IPS-20b (cell line): ENCODE measurements at regions not wholly inside any gene's neighbourhood (a gene's known extent, or its start where the extent isn't known, plus 50 kb on each side); places are given as distances from the start of the nearest gene placed in this dataset.

Experiments used
- H3K27ac ChIP-seq: one replicate; pipeline ENCODE4 v1.5.1; 2013; ENCODE audit warnings: low read length
- H3K27me3 ChIP-seq: 2 replicates; pipeline ENCODE4 v1.6.1; 2013; ENCODE audit warnings: mild to moderate bottlenecking, low read length, inconsistent platforms; ENCODE audit not compliant: insufficient read depth
- H3K36me3 ChIP-seq: 2 replicates; pipeline ENCODE4 v1.6.1; 2013; ENCODE audit warnings: low read depth, mild to moderate bottlenecking, inconsistent platforms, low read length, moderate library complexity; ENCODE audit not compliant: insufficient read depth
- H3K4me1 ChIP-seq: 2 replicates; pipeline ENCODE4 v1.6.1; 2013; ENCODE audit warnings: mild to moderate bottlenecking, control low read depth, inconsistent platforms, low read length, moderate library complexity; ENCODE audit not compliant: insufficient read depth
- H3K4me3 ChIP-seq: 2 replicates; pipeline ENCODE4 v1.5.1; 2013; ENCODE audit warnings: mild to moderate bottlenecking, low read length, inconsistent platforms
- H3K9ac ChIP-seq: 2 replicates; pipeline ENCODE4 v1.6.1; 2013; ENCODE audit warnings: low read depth, mild to moderate bottlenecking, inconsistent platforms, low read length, moderate library complexity
- H3K9me3 ChIP-seq: 2 replicates; pipeline ENCODE4 v1.6.1; 2013; ENCODE audit warnings: mild to moderate bottlenecking, low read depth, low read length, inconsistent platforms; ENCODE audit not compliant: insufficient read depth

GRCh38 chr5:160922311-160922710, 70.3 kb upstream of the ATP10B start:
- H3K4me1 ChIP-seq, result peaks cover 10% of the 10 kb centered on the region
- H3K36me3 ChIP-seq, result no peaks in the 10 kb centered on the region
- H3K27ac ChIP-seq, result no peak overlapping the region
- H3K27me3 ChIP-seq, result no peaks in the 10 kb centered on the region
- no peak overlapping the region for H3K4me3 ChIP-seq
- no peak overlapping the region for H3K9ac ChIP-seq
- no peaks in the 10 kb centered on the region for H3K9me3 ChIP-seq

- H3K9ac ChIP-seq, result no peak overlapping the region
- no peaks in the 10 kb centered on the region for H3K36me3 ChIP-seq
- H3K4me3 ChIP-seq, result no peak overlapping the region
- H3K27me3 ChIP-seq, result no peaks in the 10 kb centered on the region
- H3K9me3 ChIP-seq, result no peaks in the 10 kb centered on the region
- H3K27ac ChIP-seq, result no peak overlapping the region
- H3K4me1 ChIP-seq, result peaks cover 7% of the 10 kb centered on the region
These were observed 69.6 kb upstream of the ATP10B start for GRCh38 chr5:160921423-160922285.

- H3K4me3 ChIP-seq, result no peak overlapping the region
- no peaks in the 10 kb centered on the region for H3K36me3 ChIP-seq
- no peak overlapping the region for H3K27ac ChIP-seq
- H3K9ac ChIP-seq, result no peak overlapping the region
- peaks cover 5% of the 10 kb centered on the region; the same call in 1 of the 2 replicates for H3K4me1 ChIP-seq
- H3K27me3 ChIP-seq, result no peaks in the 10 kb centered on the region
- H3K9me3 ChIP-seq, result no peaks in the 10 kb centered on the region
These were observed 67.6 kb upstream of the ATP10B start for GRCh38 chr5:160919626-160920025.

GRCh38 chr5:160918386-160918785, 66.4 kb upstream of the ATP10B start:
- H3K9me3 ChIP-seq, result no peaks in the 10 kb centered on the region
- H3K9ac ChIP-seq, result no peak overlapping the region
- no peak overlapping the region for H3K4me3 ChIP-seq
- H3K27me3 ChIP-seq, result no peaks in the 10 kb centered on the region
- H3K27ac ChIP-seq, result no peak overlapping the region
- no peaks in the 10 kb centered on the region for H3K36me3 ChIP-seq
- peaks cover 2% of the 10 kb centered on the region; the same call in 1 of the 2 replicates for H3K4me1 ChIP-seq

- H3K4me1 ChIP-seq, result no peaks in the 10 kb centered on the region; the same call in 1 of the 2 replicates
- no peaks in the 10 kb centered on the region for H3K36me3 ChIP-seq
- H3K27ac ChIP-seq, result no peak overlapping the region
- no peak overlapping the region for H3K9ac ChIP-seq
- H3K4me3 ChIP-seq, result no peak overlapping the region
- H3K9me3 ChIP-seq, result no peaks in the 10 kb centered on the region
- no peaks in the 10 kb centered on the region for H3K27me3 ChIP-seq
These were observed 54.1 kb upstream of the ATP10B start for GRCh38 chr5:160906090-160906489.

- no peak overlapping the region for H3K4me3 ChIP-seq
- no peak overlapping the region for H3K9ac ChIP-seq
- no peaks in the 10 kb centered on the region; the same call in 1 of the 2 replicates for H3K4me1 ChIP-seq
- no peaks in the 10 kb centered on the region for H3K9me3 ChIP-seq
- no peaks in the 10 kb centered on the region for H3K27me3 ChIP-seq
- H3K27ac ChIP-seq, result no peak overlapping the region
- H3K36me3 ChIP-seq, result no peaks in the 10 kb centered on the region
These were observed 53.3 kb upstream of the ATP10B start for GRCh38 chr5:160905285-160905684.

- no peaks in the 10 kb centered on the region for H3K27me3 ChIP-seq
- no peaks in the 10 kb centered on the region for H3K9me3 ChIP-seq
- H3K27ac ChIP-seq, result no peak overlapping the region
- H3K4me3 ChIP-seq, result no peak overlapping the region
- no peak overlapping the region for H3K9ac ChIP-seq
- H3K4me1 ChIP-seq, result no peaks in the 10 kb centered on the region; the same call in 1 of the 2 replicates
- no peaks in the 10 kb centered on the region for H3K36me3 ChIP-seq
These were observed 52.6 kb upstream of the ATP10B start for GRCh38 chr5:160904591-160904990.

GRCh38 chr5:160903551-160903950, 51.5 kb upstream of the ATP10B start:
- Histone ChIP-seq H3K9me3 (no peaks in the 10 kb centered on the region), H3K4me3 (no peak overlapping the region), H3K4me1 (no peaks in the 10 kb centered on the region; the same call in 1 of the 2 replicates), H3K27ac (no peak overlapping the region), H3K9ac (no peak overlapping the region), H3K27me3 (no peaks in the 10 kb centered on the region), H3K36me3 (no peaks in the 10 kb centered on the region)

GRCh38 chr5:160903076-160903475, 51.1 kb upstream of the ATP10B start:
- no peaks in the 10 kb centered on the region for H3K27me3 ChIP-seq
- H3K4me1 ChIP-seq, result no peaks in the 10 kb centered on the region
- no peak overlapping the region for H3K27ac ChIP-seq

More at GRCh38 chr5:160903076-160903475, 51.1 kb upstream of the ATP10B start:
- Histone ChIP-seq H3K9me3 (no peaks in the 10 kb centered on the region), H3K4me3 (no peak overlapping the region), H3K36me3 (no peaks in the 10 kb centered on the region), H3K9ac (no peak overlapping the region)
